GM12892 (cell line): ENCODE measurements at regions not wholly inside any gene's neighbourhood (a gene's known extent, or its start where the extent isn't known, plus 50 kb on each side); places are given as distances from the start of the nearest gene placed in this dataset.

Experiments
- POLR2A ChIP-seq: IDR thresholded peaks from 2 replicates; pipeline ENCODE4 v1.6.1; 2011; ENCODE audit warnings: low read depth, low read length, control low read depth
- POLR2AphosphoS5 ChIP-seq: IDR thresholded peaks from 2 replicates; pipeline ENCODE4 v1.6.1; 2011; ENCODE audit warnings: low read depth, low read length, control low read depth
- TAF1 ChIP-seq: IDR thresholded peaks from 2 replicates; pipeline ENCODE4 v1.6.1; 2011; ENCODE audit warnings: low read depth, mild to moderate bottlenecking, control low read depth, low read length, borderline replicate concordance

- TF ChIP-seq POLR2A (no peak), TAF1 (no peak), POLR2AphosphoS5 (no peak)
Measured at GRCh38 chr9:27660148-27660547, 86.9 kb upstream of the C9orf72 start.
